ENCODE measurements at regions not wholly inside any gene's neighbourhood (a gene's known extent, or its start where the extent isn't known, plus 50 kb on each side); places are given as distances from the start of the nearest gene placed in this dataset.

DNA sequence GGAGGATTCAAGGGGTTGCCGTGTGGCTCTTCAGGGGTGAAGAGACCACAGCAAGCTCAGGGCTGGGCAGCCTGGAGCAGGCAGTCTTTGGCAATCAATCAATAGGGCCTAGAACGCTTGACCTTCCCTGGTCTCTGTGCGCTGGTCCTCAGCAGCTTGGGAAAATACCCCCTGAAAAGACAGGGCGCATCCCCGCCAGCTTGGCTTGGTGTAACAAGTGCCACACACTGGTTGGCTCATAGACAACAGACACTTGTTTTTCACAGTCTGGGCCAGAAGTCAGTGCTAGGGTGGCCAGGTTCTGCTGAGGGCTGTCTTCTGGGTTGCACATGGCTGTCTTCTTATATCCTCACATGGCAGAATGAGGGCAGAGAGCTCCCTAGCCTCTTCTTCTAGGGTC lies 141.1 kb downstream of the HSD17B3 start:
- H3K4me3 ChIP-seq (ENCODE audit: low read length), result no peak overlapping the region
- H3K27me3 ChIP-seq (ENCODE audit: control insufficient read depth, low read length), result no peaks in the 10 kb centered on the region
- no peaks in the 10 kb centered on the region for H3F3A ChIP-seq (ENCODE audit: control insufficient read depth, insufficient read depth)
- H3K4me1 ChIP-seq (ENCODE audit: control insufficient read depth, low read length), result no peaks in the 10 kb centered on the region
- H3K9me3 ChIP-seq (ENCODE audit: control insufficient read depth, insufficient read depth, low read length), result no peaks in the 10 kb centered on the region
- TF ChIP-seq EZH2phosphoT487 (IDR thresholded peaks at IDR 0.05; ENCODE audit: borderline replicate concordance, low read length), result no peak
- TF ChIP-seq, protein P1, sequence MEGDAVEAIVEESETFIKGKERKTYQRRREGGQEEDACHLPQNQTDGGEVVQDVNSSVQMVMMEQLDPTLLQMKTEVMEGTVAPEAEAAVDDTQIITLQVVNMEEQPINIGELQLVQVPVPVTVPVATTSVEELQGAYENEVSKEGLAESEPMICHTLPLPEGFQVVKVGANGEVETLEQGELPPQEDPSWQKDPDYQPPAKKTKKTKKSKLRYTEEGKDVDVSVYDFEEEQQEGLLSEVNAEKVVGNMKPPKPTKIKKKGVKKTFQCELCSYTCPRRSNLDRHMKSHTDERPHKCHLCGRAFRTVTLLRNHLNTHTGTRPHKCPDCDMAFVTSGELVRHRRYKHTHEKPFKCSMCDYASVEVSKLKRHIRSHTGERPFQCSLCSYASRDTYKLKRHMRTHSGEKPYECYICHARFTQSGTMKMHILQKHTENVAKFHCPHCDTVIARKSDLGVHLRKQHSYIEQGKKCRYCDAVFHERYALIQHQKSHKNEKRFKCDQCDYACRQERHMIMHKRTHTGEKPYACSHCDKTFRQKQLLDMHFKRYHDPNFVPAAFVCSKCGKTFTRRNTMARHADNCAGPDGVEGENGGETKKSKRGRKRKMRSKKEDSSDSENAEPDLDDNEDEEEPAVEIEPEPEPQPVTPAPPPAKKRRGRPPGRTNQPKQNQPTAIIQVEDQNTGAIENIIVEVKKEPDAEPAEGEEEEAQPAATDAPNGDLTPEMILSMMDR (IDR thresholded peaks at IDR 0.05; ENCODE audit: low read depth, low read length, poor library complexity, severe bottlenecking), result no peak
- no peaks in the 10 kb centered on the region for H3K79me2 ChIP-seq (ENCODE audit: control insufficient read depth, low read length)
- H3K9me2 ChIP-seq (replicated peaks; ENCODE audit: control insufficient read depth, low read length), result no peaks in the 10 kb centered on the region
- H3K27ac ChIP-seq (ENCODE audit: low read depth, low read length), result no peak overlapping the region
- no peaks in the 10 kb centered on the region for H4K20me1 ChIP-seq (ENCODE audit: control insufficient read depth, insufficient read depth, low read depth, low read length)
- H3K4me2 ChIP-seq (ENCODE audit: low read length), result no peak overlapping the region
- H3K36me3 ChIP-seq (ENCODE audit: control insufficient read depth, low read length), result no peaks in the 10 kb centered on the region

DNA sequence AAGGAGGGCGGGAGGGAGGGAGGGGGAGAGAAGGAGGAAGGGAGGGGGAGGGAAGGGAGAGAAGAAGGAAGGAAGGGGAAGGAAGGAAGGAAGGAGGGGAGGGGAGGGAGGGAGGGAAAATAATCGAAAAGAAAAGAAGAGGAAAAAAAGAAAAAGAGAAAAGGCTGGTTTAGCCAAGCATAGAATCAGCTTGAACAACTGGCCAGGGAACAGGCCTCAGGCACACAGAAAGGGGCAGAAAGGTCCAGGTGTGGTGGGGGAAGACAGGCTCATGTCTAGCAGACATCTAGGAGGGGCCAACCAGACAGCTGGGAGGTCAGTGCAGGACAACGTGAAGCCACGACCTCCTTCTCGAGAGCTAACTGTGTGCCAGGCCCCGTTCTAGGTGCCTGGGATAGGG lies 141.8 kb downstream of the HSD17B3 start:
- H3K9me3 ChIP-seq (ENCODE audit: control insufficient read depth, insufficient read depth, low read length), result no peaks in the 10 kb centered on the region
- H3K4me1 ChIP-seq (ENCODE audit: control insufficient read depth, low read length), result no peaks in the 10 kb centered on the region
- H4K20me1 ChIP-seq (ENCODE audit: control insufficient read depth, insufficient read depth, low read depth, low read length), result no peaks in the 10 kb centered on the region
- no peaks in the 10 kb centered on the region for H3K79me2 ChIP-seq (ENCODE audit: control insufficient read depth, low read length)
- no peak overlapping the region for H3K27ac ChIP-seq (ENCODE audit: low read depth, low read length)
- TF ChIP-seq, protein P1 (IDR thresholded peaks at IDR 0.05; ENCODE audit: low read depth, low read length, poor library complexity, severe bottlenecking), result no peak
- no peak for TF ChIP-seq EZH2phosphoT487 (IDR thresholded peaks at IDR 0.05; ENCODE audit: borderline replicate concordance, low read length)
- no peaks in the 10 kb centered on the region for H3K36me3 ChIP-seq (ENCODE audit: control insufficient read depth, low read length)
- no peaks in the 10 kb centered on the region for H3F3A ChIP-seq (ENCODE audit: control insufficient read depth, insufficient read depth)
- H3K9me2 ChIP-seq (replicated peaks; ENCODE audit: control insufficient read depth, low read length), result no peaks in the 10 kb centered on the region
- no peak overlapping the region for H3K4me3 ChIP-seq (ENCODE audit: low read length)
- no peaks in the 10 kb centered on the region for H3K27me3 ChIP-seq (ENCODE audit: control insufficient read depth, low read length)
- no peak overlapping the region for H3K4me2 ChIP-seq (ENCODE audit: low read length)

DNA sequence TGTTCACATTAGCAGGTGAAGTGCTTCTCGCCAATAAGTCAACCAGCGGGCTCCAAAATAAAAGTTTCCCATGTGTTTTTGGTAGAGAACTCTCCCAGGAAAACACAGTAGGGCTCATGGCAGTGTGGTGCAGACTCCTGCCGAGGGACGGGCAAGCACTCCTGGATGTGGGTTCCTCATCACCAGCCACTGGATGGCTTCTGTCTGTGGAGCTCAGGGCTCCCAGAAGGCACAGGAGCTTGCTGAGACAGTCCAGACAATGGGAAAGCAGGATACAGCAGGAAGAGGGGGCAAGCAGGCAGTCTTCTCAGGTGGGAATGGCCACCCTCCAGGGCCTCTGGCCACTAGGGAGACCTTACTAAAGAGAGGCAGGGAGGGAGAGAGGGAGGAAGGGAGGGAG lies 142.4 kb downstream of the HSD17B3 start:
- Histone ChIP-seq H3K4me1 (ENCODE audit: control insufficient read depth, low read length) (no peaks in the 10 kb centered on the region), H3K4me2 (ENCODE audit: low read length) (no peak overlapping the region), H3K79me2 (ENCODE audit: control insufficient read depth, low read length) (no peaks in the 10 kb centered on the region), H3K9me2 (replicated peaks; ENCODE audit: control insufficient read depth, low read length) (no peaks in the 10 kb centered on the region), H3K4me3 (ENCODE audit: low read length) (no peak overlapping the region), H3K9me3 (ENCODE audit: control insufficient read depth, insufficient read depth, low read length) (no peaks in the 10 kb centered on the region), H3F3A (ENCODE audit: control insufficient read depth, insufficient read depth) (no peaks in the 10 kb centered on the region), H4K20me1 (ENCODE audit: control insufficient read depth, insufficient read depth, low read depth, low read length) (no peaks in the 10 kb centered on the region), H3K27ac (ENCODE audit: low read depth, low read length) (no peak overlapping the region), H3K27me3 (ENCODE audit: control insufficient read depth, low read length) (no peaks in the 10 kb centered on the region), H3K36me3 (ENCODE audit: control insufficient read depth, low read length) (no peaks in the 10 kb centered on the region)
- TF ChIP-seq EZH2phosphoT487 (IDR thresholded peaks at IDR 0.05; ENCODE audit: borderline replicate concordance, low read length), result no peak
- TF ChIP-seq, protein P1 (IDR thresholded peaks at IDR 0.05; ENCODE audit: low read depth, low read length, poor library complexity, severe bottlenecking), result no peak

Data from DOHH2 (cell line).